GM19043 (cell line): ENCODE measurements at regions not wholly inside any gene's neighbourhood (a gene's known extent, or its start where the extent isn't known, plus 50 kb on each side); places are given as distances from the start of the nearest gene placed in this dataset.

Experiments used
- ATAC-seq: cut with Tn5 transposase; IDR thresholded peaks from one replicate; pipeline ENCODE4 v1.9.1; 2021; ENCODE audit warnings: low read depth; ENCODE audit not compliant: unreplicated experiment

GRCh38 chr2:898319-898718 is 52.3 kb upstream of the SNTG2 start:
- no peak for ATAC-seq

DNA sequence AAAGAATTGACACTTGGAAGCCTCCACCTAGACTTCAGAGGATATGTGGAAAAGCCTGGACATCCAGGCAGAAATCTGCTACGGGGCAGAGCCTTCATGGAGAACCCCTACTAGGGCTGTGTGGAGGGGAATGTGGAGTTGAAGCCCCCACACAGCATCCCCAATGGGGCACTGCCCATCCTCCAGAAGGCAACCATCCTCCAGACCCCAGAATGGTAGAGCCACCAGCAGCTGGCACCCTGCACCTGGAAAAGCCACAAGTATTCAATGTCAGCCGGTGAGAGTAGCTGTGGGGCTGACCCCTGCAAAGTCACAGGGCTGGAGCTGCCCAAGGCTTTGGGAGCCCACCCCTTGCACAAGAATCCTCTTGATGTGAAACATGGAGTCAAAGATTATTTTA is 53.6 kb upstream of the SNTG2 start:
- ATAC-seq = no peak

DNA sequence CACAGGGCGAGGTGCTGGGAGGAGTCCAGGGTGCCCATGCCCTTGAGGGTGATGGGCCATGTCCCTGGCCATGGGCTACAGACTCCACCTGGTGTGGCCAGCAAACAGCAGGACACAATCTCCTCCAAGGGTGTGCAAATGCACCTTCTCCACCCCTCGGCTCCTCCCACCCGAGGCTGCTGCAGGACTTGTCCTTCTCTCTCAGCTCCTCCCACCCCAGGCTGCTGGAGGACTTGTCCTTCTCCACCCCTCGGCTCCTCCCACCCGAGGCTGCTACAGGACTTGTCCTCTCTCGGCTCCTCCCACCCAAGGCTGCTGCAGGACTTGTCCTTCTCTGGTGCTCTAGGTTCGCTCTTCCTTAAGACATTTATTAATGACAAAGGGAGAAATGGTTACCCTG is 57.3 kb upstream of the SNTG2 start:
- ATAC-seq = no peak

GRCh38 chr2:892892-893291 is 57.8 kb upstream of the SNTG2 start:
- no peak for ATAC-seq

DNA sequence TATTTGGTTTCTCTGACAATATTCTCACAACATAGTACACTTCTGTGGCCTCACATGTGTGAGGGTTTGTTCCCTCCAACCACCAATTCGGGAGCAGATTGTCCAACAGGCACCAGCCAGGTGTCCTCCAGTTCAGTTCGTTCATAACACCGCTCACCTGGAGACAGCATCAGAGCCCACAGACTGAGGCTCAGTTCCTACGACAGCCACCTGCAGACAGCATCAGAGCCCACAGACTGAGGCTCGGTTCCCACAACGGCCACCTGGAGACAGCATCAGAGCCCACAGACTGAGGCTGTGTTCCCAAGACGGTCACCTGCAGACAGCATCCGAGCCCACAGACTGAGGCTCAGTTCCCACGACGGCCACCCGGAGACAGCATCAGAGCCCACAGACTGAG is 58.2 kb upstream of the SNTG2 start:
- no peak for ATAC-seq

DNA sequence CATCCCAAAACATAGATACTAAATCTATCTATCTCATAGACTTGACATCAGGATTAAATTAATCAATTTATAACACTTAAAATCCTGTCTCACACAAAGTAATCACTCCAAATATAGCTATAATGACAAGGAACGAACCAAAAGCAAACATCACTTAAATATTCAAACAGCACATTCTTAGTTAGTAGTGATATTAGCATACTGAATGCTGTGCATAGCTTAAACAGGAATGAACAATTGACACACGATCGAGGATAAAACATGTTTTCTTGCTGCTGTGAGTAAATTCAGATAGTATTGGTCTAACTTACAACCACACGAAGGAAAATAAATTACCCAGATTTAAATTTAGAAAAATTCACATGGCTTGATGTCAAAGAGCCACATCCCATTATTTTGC is 58.9 kb upstream of the SNTG2 start:
- ATAC-seq = no peak

DNA sequence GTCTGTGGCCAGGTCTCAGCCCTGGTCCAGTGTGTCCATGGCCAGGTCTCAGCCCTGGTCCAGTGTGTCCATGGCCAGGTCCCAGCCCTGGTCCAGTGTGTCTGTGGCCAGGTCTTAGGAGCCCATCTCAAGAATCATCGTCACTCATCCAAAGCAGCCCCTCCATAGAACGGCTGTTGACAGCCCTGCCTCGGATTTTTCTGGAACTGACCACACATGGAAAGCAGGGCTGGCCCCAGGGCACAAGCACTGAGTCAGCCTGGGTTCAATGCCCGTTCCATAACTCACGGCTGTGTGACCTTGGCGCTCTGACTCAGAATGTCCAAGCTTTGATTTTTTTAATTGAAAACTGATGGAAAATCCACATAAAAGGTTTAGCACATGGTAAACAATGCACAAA is 59.9 kb upstream of the SNTG2 start:
- ATAC-seq = no peak

DNA sequence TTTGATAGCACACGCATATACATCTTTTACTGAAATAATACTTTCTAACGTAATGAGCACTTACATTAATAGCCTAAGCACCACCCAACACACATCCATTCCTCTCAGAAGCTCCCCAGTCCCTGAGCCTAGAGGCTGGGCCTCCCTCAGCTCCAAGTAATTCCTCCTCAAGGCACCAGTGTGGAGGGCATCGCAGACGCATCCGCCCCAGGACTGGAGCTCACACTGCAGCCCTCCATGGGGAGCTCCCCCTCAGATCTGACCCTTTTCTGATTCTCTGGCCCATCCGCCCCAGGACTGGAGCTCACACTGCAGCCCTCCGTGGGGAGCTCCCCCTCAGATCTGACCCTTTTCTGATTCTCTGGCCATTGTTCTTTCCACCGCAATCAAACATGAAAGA is 60.4 kb upstream of the SNTG2 start:
- ATAC-seq = no peak

GRCh38 chr2:888906-889566 is 61.6 kb upstream of the SNTG2 start:
- ATAC-seq = no peak

DNA sequence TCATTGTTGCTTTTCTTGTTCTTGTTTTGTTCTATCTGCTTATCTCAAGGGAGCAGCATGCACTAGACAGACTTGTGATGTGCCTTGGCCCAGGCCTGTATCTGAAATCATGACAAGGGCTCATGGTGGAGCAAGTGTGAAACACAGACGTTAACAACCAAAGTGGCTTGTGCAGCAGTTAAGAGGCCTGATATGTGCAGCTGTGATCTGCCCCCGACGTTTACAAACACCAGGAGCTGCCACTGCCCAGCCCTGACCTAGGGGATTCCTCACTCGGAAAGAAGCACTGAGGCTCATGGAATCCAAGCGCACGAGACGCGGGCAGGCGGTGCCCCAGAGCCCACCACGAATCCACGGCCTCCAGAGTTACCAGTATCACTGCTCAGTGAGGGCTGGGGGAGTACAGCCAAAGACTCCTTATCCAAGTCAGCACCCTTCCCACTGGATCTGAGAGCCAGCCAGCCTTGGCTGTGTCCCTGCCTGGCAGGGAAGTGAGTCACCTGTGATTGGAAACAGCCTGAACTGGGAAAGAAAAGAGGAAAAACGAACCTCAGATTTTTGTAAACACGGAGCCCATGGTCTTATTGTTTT is 62.3 kb upstream of the SNTG2 start:
- no peak for ATAC-seq

DNA sequence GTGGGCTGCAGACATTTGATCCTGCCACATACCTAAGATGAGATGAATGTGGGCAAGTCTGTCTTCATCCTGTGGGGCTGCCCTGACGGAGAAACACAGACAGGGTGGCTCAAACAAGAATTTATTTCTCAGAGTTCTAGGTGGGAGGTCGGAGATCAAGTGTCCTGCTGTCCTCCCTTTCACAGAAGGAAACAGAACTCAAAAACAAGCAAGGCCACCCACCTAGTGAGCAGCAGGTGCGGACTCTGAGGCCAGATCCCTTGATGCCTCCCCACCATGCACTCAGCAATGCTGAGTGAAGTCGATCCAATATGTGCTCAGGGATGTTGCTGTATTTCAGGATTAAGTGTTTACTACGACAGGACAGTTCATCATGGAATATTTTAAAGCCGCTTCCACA is 63.0 kb upstream of the SNTG2 start:
- ATAC-seq = no peak

DNA sequence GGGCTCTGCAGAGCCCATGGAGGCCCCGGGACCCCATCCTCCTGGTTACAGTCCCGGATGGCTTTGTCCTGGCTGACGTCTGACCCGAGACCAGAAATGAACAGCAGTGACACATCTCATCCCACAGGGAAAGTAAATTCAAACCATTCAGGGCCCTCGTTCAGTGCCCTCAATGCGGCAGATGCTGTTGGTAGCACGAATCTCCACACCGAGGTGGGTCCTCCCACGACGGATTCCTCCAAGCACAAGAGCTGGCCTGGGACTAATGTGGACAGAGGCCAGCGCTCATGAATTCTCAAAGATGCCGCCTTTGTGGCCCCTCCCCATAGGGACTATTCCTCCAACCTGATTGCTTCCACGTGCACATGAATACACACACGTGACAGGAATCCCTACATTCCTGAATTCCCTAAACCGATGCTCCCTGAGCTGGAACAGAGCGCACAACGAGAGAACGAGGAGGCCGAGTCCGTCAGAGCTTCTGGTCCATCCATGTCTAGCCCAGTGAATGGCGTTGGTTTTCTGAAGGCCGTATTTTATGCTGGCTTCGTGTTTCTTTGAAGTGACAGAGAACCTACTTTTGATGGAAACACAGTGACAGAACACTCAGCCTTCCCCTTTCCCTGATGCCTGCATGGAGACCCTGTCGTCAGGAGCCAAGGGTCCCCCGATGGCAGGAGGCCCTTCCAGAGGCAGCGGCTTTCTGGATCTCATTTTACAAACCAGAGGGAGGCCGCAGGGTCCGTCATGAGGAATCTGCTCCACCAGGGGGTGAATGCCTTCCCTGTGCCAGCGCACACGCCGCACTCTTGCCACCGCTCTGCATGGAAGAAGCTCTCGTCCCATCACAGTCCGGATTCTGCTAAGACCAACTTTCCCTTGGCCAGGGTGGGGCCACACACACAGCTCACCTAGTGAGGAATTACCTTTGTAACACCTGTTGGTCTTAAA is 64.3 kb upstream of the SNTG2 start:
- no peak for ATAC-seq

GRCh38 chr2:885230-886071 is 65.2 kb upstream of the SNTG2 start:
- ATAC-seq = no peak

GRCh38 chr2:883803-884748 is 66.6 kb upstream of the SNTG2 start:
- no peak for ATAC-seq

DNA sequence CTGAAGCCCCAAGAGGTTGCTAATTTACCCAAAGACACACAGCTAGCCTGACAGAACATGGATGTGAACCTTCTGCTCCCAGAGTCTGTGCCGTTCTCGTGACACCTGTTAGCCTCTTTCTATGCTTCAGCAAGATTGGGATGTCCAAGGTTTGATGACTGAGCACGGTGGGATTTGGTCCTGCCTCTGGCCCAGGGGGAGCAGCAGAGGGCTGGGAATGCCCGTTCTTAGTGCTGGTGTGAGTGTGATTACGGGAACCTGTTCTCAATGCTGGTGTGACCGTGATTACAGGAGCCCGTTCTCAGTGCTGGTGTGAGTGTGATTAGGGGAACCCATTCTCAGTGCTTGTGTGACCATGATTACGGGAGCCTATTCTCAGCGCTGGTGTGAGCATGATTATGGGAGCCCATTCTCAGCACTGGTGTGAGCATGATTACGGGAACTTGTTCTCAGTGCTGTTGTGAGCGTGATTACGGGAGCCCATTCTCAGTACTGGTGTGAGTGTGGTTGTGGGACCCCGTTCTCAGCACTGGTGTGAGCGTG is 67.3 kb upstream of the SNTG2 start:
- ATAC-seq = no peak

DNA sequence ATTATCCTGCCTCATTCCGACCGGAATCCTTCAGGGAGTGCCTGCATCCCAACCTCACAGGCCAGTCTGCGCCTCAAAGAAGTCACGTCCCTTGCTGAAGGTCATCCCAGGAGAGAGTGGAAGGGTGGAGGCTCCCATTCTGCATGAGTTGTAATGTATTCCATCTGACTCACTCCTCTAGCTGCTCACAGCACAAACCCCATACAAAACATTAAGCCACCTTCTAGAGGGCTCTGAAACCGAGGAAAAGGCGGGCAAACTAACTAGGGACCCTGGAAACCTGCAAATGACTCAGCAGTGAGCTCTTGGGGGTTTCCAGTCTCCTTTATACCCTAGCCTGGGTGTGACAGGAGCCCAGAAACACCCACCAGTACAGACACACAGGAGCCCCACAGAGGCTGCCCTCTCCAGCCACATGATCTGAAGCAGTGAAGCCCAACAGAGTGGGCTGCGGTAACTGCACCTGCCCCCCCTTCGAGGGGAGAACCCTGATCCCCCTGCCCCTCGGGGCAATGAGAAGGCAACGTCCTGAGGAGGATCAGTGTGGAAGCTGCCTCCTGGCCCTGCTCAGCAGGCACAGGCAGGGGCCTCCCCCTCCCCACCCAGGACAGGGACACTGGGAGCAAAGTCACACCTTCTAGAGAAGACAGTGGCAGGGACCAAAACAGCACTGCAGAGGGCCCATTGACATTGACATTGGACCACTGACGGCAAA is 69.3 kb upstream of the SNTG2 start:
- no peak for ATAC-seq

- no peak for ATAC-seq
Observed at GRCh38 chr2:880201-880970, 70.3 kb upstream of the SNTG2 start.

GRCh38 chr2:879540-879939 is 71.1 kb upstream of the SNTG2 start:
- no peak for ATAC-seq
